Upper lobe of left lung (tissue), 4 donors: ENCODE measurements at regions not wholly inside any gene's neighbourhood (a gene's known extent, or its start where the extent isn't known, plus 50 kb on each side); places are given as distances from the start of the nearest gene placed in this dataset.

Experiments
- EP300 ChIP-seq, 4 donors: sonication (generic); formaldehyde crosslinking; IDR thresholded peaks; one replicate each; pipeline ENCODE4 v1.5.1; 2017; ENCODE audit warnings: antibody characterized with exemption in 4 of 4, control low read depth in 2 of 4
- POLR2A ChIP-seq, 4 donors: fragments of 450-650 bp; IDR thresholded peaks; one replicate each; pipeline ENCODE4 v1.5.1; 2016 to 2017; ENCODE audit warnings: antibody characterized with exemption in 4 of 4, mild to moderate bottlenecking in 2 of 4
- TF ChIP-seq, protein P1 (sequence below), 6 experiments: fragments of 450-650 bp in 4 of 6; fragments of 200-600 bp in 2 of 6; sonication (generic) in 2 of 6; IDR thresholded peaks; one replicate each; pipeline ENCODE4 v1.5.1; 2016 to 2019; ENCODE audit warnings: antibody characterized with exemption in 6 of 6

GRCh38 chr3:118538187-118538586, 496.5 kb downstream of the IGSF11 start:
- TF ChIP-seq, protein P1, sequence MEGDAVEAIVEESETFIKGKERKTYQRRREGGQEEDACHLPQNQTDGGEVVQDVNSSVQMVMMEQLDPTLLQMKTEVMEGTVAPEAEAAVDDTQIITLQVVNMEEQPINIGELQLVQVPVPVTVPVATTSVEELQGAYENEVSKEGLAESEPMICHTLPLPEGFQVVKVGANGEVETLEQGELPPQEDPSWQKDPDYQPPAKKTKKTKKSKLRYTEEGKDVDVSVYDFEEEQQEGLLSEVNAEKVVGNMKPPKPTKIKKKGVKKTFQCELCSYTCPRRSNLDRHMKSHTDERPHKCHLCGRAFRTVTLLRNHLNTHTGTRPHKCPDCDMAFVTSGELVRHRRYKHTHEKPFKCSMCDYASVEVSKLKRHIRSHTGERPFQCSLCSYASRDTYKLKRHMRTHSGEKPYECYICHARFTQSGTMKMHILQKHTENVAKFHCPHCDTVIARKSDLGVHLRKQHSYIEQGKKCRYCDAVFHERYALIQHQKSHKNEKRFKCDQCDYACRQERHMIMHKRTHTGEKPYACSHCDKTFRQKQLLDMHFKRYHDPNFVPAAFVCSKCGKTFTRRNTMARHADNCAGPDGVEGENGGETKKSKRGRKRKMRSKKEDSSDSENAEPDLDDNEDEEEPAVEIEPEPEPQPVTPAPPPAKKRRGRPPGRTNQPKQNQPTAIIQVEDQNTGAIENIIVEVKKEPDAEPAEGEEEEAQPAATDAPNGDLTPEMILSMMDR (IDR thresholded peaks at IDR 0.05) = no peak
- TF ChIP-seq EP300 (IDR thresholded peaks at IDR 0.05) = no peak
- TF ChIP-seq POLR2A (IDR thresholded peaks at IDR 0.05) = no peak
